Omental fat pad (tissue), 3 donors: ENCODE measurements at regions not wholly inside any gene's neighbourhood (a gene's known extent, or its start where the extent isn't known, plus 50 kb on each side); places are given as distances from the start of the nearest gene placed in this dataset.

Experiments used
- ATAC-seq: fragments of 150-250 bp; one replicate; pipeline ENCODE4 v1.9.1; 2016; ENCODE audit warnings: mild to moderate bottlenecking, moderate library complexity; ENCODE audit not compliant: low FRiP score
- DNase-seq: peaks from one replicate; pipeline ENCODE4 v3.0.0-alpha.2; 2019; ENCODE audit warnings: low spot score
- TF ChIP-seq, protein P1 (sequence below), 3 donors: fragments of 450-650 bp; IDR thresholded peaks; one replicate each; pipeline ENCODE4 v1.5.1; 2016 to 2017; ENCODE audit warnings: antibody characterized with exemption in 3 of 3, mild to moderate bottlenecking in 3 of 3, moderate library complexity in 2 of 3

DNA sequence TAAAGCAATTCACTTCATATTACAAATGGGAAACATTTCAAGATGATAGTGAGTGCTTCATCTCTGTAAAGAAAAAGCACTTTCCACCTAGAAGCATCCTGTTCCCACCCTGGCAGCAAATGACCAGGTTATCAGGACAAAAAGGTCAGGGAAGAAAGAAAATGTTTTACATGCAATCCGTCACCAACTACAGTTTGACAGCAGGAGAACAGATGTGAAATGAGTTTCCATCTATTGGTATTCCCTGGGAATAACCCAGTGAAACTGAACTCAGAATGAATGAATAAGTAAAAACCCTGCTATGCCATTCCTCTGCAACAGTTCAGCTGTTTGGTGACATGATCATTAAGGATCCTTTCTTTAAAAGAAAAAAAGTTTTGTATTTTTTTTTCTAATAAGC lies 67.6 kb downstream of the HTR1A start:
- ATAC-seq: no peak
- DNase-seq: no peak
- TF ChIP-seq, protein P1, sequence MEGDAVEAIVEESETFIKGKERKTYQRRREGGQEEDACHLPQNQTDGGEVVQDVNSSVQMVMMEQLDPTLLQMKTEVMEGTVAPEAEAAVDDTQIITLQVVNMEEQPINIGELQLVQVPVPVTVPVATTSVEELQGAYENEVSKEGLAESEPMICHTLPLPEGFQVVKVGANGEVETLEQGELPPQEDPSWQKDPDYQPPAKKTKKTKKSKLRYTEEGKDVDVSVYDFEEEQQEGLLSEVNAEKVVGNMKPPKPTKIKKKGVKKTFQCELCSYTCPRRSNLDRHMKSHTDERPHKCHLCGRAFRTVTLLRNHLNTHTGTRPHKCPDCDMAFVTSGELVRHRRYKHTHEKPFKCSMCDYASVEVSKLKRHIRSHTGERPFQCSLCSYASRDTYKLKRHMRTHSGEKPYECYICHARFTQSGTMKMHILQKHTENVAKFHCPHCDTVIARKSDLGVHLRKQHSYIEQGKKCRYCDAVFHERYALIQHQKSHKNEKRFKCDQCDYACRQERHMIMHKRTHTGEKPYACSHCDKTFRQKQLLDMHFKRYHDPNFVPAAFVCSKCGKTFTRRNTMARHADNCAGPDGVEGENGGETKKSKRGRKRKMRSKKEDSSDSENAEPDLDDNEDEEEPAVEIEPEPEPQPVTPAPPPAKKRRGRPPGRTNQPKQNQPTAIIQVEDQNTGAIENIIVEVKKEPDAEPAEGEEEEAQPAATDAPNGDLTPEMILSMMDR (IDR thresholded peaks at IDR 0.05): no peak

DNA sequence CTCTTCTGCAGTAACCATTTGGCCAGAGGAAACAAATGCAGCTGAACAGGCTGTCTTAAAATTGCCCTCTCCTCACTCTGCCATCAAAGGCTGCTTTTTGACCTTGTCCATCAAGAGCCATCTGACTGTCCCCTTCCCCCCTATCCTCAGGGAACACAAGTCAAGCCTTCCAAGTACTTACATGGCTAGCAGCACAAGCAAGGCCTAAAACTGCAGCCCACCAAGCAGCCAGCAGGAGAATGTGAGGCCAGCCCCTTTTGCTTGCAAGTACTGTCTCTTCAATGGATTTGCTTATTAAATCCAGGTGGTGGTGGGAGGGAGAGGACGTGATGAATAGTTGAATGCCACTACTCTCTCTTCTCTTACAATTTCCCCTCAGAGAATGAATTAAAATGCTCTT lies 83.5 kb downstream of the HTR1A start:
- ATAC-seq (no peak), DNase-seq (no peak)
- TF ChIP-seq, protein P1 (IDR thresholded peaks at IDR 0.05): no peak

DNA sequence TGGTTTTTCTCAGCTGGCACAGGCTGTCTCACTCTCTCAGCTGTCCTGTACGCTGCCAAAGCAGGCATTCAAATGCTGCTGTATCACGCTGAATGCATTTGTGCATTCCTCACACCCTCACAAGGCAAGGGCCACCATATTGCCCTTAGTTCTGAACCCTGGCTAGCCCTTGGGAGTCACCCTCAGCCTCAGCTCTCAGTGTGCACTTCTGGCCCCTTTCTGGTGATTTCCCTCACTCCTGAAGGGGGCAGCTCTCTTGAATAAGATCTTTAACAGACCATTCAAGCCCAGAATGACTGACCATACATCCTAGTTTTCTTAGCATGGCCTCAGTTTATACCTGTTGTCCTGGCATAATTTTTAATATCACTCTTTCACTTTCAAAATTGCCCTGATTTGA lies 84.3 kb downstream of the HTR1A start:
- TF ChIP-seq, protein P1 (IDR thresholded peaks at IDR 0.05): no peak
- DNase-seq (no peak), ATAC-seq (no peak)

DNA sequence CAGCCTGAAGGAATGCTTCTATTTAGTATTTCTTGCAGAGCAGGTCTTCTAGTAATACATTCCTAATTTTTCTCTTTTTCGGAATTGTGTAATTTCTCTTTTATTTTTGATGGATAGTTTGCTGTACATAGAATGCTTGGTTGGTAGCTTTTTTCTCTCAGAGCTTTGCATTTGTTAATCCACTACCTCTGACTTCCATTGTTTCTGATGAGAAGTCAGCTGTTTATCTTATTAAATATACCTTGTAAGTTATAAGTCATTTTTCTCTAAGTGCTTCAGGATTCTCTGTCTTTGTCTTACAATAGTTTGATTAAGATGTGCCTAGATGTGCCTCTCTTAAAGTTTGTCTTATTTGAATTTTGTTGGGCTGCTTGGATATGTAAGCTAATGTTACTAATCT lies 101.9 kb downstream of the HTR1A start:
- no peak for ATAC-seq
- TF ChIP-seq, protein P1 (IDR thresholded peaks at IDR 0.05): no peak

DNA sequence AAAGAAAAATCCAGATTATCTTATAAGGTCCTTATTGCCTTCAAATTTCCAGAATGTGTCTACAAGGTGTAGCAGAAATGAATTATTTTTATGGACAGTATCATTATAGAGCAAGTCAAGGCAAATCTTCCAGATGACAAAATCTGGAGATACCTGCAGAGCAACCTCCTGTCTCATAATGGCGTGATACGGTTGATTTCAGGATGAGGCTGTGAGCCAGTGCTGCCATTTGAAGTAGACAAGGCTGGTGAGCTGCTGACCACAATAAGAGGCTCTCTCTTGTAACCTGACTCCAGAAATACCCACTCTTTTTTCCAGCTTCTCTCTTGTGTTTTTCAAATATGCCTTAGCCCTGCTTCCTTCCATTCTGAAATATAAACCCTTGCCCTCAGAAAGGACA lies 108.2 kb downstream of the HTR1A start:
- ATAC-seq (no peak), DNase-seq (no peak)
- TF ChIP-seq, protein P1 (IDR thresholded peaks at IDR 0.05): no peak

More for the DNA sequence above, 101.9 kb downstream of the HTR1A start:
- DNase-seq: no peak

DNA sequence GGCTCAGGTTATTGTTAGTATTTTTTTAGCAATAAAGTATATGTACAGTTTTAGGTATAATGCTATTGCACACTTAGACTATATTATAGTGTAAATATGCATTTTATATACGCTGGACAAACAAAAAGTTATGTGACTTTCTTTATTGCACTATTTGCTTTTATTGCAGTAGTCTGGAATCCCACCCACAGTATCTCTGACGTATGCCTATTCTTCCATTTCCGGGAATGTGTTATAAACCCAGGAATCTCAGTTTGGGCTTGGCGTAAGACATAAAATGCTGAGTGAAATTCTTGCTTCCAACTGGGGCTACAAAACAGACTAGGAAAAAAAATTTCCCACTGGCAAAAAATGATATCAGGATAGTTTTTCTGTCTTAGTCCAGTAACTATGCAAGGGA lies 119.1 kb downstream of the HTR1A start:
- ATAC-seq: no peak
- no peak for DNase-seq
- TF ChIP-seq, protein P1 (IDR thresholded peaks at IDR 0.05): no peak

DNA sequence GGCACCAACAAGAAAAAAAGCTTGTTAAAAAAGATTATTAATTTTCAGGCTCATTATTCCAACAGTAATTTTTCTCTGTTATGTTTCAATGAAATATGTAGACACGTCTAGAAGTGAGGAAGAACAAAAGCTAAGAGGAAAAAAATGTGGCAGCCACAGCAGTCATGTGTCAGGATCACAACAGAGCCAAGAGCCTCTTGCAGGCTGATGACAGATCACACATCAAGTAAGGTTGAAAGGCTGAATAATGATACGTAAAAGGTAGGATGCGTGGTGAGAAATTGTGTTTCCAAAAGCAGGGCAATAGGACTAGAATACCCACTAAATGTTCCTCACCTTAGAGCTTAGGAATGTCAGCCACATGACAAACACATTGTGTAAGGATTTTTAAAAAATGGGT lies 124.8 kb downstream of the HTR1A start:
- no peak for ATAC-seq
- TF ChIP-seq, protein P1 (IDR thresholded peaks at IDR 0.05): no peak
- no peak for DNase-seq
